Mesendoderm (in vitro differentiated cells): ENCODE measurements at regions not wholly inside any gene's neighbourhood (a gene's known extent, or its start where the extent isn't known, plus 50 kb on each side); places are given as distances from the start of the nearest gene placed in this dataset.

Experiments used
- DNase-seq: peaks from one replicate; pipeline ENCODE4 v3.0.0; 2013
- H2AK5ac ChIP-seq: 2 replicates; pipeline ENCODE4 v1.6.1; 2013; ENCODE audit warnings: low read length, inconsistent platforms
- H2BK120ac ChIP-seq: 2 replicates; pipeline ENCODE4 v1.6.1; 2013; ENCODE audit warnings: low read depth, mild to moderate bottlenecking, low read length, moderate library complexity, mixed read lengths
- H2BK15ac ChIP-seq: replicated peaks from 2 replicates; pipeline ENCODE4 v1.6.1; 2013; ENCODE audit warnings: low read depth, mild to moderate bottlenecking, moderate library complexity
- H2BK5ac ChIP-seq: 2 replicates; pipeline ENCODE4 v1.6.1; 2013; ENCODE audit warnings: low read length, inconsistent platforms
- H3K18ac ChIP-seq: 2 replicates; pipeline ENCODE4 v1.6.1; 2013; ENCODE audit warnings: mild to moderate bottlenecking, low read length, mixed read lengths
- H3K23ac ChIP-seq: one replicate; pipeline ENCODE4 v1.6.1; 2013; ENCODE audit warnings: low read length
- H3K27ac ChIP-seq: 2 replicates; pipeline ENCODE4 v1.5.1; 2013; ENCODE audit warnings: low read depth, mild to moderate bottlenecking, inconsistent platforms, low read length, moderate library complexity
- H3K27me3 ChIP-seq: 2 replicates; pipeline ENCODE4 v1.6.1; 2013; ENCODE audit warnings: low read length, control low read depth, mild to moderate bottlenecking, inconsistent platforms; ENCODE audit not compliant: insufficient read depth, poor library complexity
- H3K36me3 ChIP-seq: 2 replicates; pipeline ENCODE4 v1.6.1; 2013; ENCODE audit warnings: low read length, inconsistent platforms; ENCODE audit not compliant: control insufficient read depth, insufficient read depth
- H3K4ac ChIP-seq: one replicate; pipeline ENCODE4 v1.6.1; 2013; ENCODE audit warnings: low read depth, mild to moderate bottlenecking, low read length, moderate library complexity
- H3K4me1 ChIP-seq: 2 replicates; pipeline ENCODE4 v1.6.1; 2013; ENCODE audit warnings: low read depth, low read length, inconsistent platforms; ENCODE audit not compliant: control insufficient read depth
- H3K4me2 ChIP-seq: 2 replicates; pipeline ENCODE4 v1.6.1; 2013; ENCODE audit warnings: low read length
- H3K4me3 ChIP-seq: 2 replicates; pipeline ENCODE4 v1.5.1; 2013; ENCODE audit warnings: mild to moderate bottlenecking, low read length
- H3K56ac ChIP-seq: one replicate; pipeline ENCODE4 v1.6.1; 2013; ENCODE audit warnings: low read length
- H3K79me1 ChIP-seq: 2 replicates; pipeline ENCODE4 v1.6.1; 2013; ENCODE audit warnings: low read length, inconsistent platforms
- H3K79me2 ChIP-seq: 2 replicates; pipeline ENCODE4 v1.6.1; 2013; ENCODE audit warnings: mild to moderate bottlenecking, low read length; ENCODE audit not compliant: control insufficient read depth, insufficient read depth
- H3K9ac ChIP-seq: 2 replicates; pipeline ENCODE4 v1.6.1; 2013; ENCODE audit warnings: low read length, inconsistent platforms
- H4K5ac ChIP-seq: one replicate; pipeline ENCODE4 v1.6.1; 2013; ENCODE audit warnings: low read length
- H4K8ac ChIP-seq: one replicate; pipeline ENCODE4 v1.6.1; 2013; ENCODE audit warnings: low read depth, mild to moderate bottlenecking, control low read depth, low read length, moderate library complexity
- WGBS: extraction: QIAGEN DNeasy Blood & Tissue Kit; methylation state at CpG from one replicate; pipeline ENCODE4 v1.1.7; 2013; ENCODE audit warnings: low lambda C conversion rate, missing lambda C conversion rate; ENCODE audit not compliant: insufficient coverage; ENCODE audit errors: extremely low coverage; 5-methylcytosine and 5-hydroxymethylcytosine counted together

GRCh38 chrX:11039926-11040325 is 71.2 kb upstream of the HCCS start:
- Histone ChIP-seq H3K23ac (no peak overlapping the region), H3K27ac (no peak overlapping the region), H3K18ac (no peak overlapping the region), H3K9ac (no peak overlapping the region), H3K4ac (no peak overlapping the region), H3K79me2 (no peaks in the 10 kb centered on the region), H3K79me1 (no peaks in the 10 kb centered on the region), H3K36me3 (no peaks in the 10 kb centered on the region), H3K4me3 (no peak overlapping the region), H2BK15ac (no peak overlapping the region), H2BK120ac (no peak overlapping the region), H2BK5ac (no peak overlapping the region), H4K8ac (no peak overlapping the region), H3K27me3 (no peaks in the 10 kb centered on the region), H2AK5ac (no peak overlapping the region), H3K56ac (no peak overlapping the region), H3K4me2 (no peak overlapping the region), H4K5ac (no peak overlapping the region), H3K4me1 (no peaks in the 10 kb centered on the region)
- DNase-seq: no peak
- no CpG with 5 or more reads among the region's 1 CpG for WGBS

GRCh38 chrX:11040405-11040804 is 70.7 kb upstream of the HCCS start:
- WGBS: no CpG with 5 or more reads among the region's 1 CpG
- no peaks in the 10 kb centered on the region for H3K27me3 ChIP-seq

DNA sequence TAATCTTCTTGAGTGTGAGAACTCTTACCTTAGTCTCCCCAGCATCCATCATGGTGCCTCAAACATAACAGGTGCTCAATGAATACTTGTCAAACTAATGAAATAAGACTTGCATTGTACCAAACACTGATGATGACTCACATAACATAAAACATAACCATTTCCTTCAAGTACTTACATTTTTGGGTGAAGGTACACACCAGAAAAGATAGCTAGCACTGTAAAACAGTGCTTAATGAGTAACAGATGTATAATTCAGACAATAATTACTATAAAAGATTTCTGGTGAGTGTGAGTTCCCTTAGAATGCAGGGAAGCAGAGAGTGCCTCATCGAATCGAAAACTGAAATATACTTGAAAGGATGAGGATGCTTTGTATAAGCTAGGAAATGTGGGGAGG is 70.1 kb upstream of the HCCS start:
- no peak overlapping the region for H4K5ac ChIP-seq
- H3K27ac ChIP-seq: no peak overlapping the region
- H3K4me2 ChIP-seq: no peak overlapping the region
- H2BK120ac ChIP-seq: no peak overlapping the region
- no peak overlapping the region for H2BK15ac ChIP-seq
- H3K79me2 ChIP-seq: no peaks in the 10 kb centered on the region
- H3K18ac ChIP-seq: no peak overlapping the region
- no peaks in the 10 kb centered on the region for H3K79me1 ChIP-seq
- no peaks in the 10 kb centered on the region for H3K27me3 ChIP-seq
- H3K4ac ChIP-seq: no peak overlapping the region
- no CpG with 5 or more reads among the region's 2 CpGs for WGBS
- H3K36me3 ChIP-seq: no peaks in the 10 kb centered on the region
- no peak overlapping the region for H3K23ac ChIP-seq
- no peak overlapping the region for H3K4me3 ChIP-seq
- H3K56ac ChIP-seq: no peak overlapping the region
- H2AK5ac ChIP-seq: no peak overlapping the region
- H3K9ac ChIP-seq: no peak overlapping the region
- no peaks in the 10 kb centered on the region for H3K4me1 ChIP-seq
- DNase-seq: no peak
- H2BK5ac ChIP-seq: no peak overlapping the region
- H4K8ac ChIP-seq: no peak overlapping the region

More at GRCh38 chrX:11040405-11040804, 70.7 kb upstream of the HCCS start:
- Histone ChIP-seq H3K27ac (no peak overlapping the region), H3K79me1 (no peaks in the 10 kb centered on the region), H2BK15ac (no peak overlapping the region), H3K18ac (no peak overlapping the region), H3K4me2 (no peak overlapping the region), H2AK5ac (no peak overlapping the region), H3K36me3 (no peaks in the 10 kb centered on the region), H3K4me3 (no peak overlapping the region), H3K56ac (no peak overlapping the region), H3K9ac (no peak overlapping the region), H3K4me1 (no peaks in the 10 kb centered on the region), H4K8ac (no peak overlapping the region), H3K4ac (no peak overlapping the region), H2BK120ac (no peak overlapping the region), H3K23ac (no peak overlapping the region), H4K5ac (no peak overlapping the region), H2BK5ac (no peak overlapping the region), H3K79me2 (no peaks in the 10 kb centered on the region)
- peak; percentile 13 for DNase-seq

DNA sequence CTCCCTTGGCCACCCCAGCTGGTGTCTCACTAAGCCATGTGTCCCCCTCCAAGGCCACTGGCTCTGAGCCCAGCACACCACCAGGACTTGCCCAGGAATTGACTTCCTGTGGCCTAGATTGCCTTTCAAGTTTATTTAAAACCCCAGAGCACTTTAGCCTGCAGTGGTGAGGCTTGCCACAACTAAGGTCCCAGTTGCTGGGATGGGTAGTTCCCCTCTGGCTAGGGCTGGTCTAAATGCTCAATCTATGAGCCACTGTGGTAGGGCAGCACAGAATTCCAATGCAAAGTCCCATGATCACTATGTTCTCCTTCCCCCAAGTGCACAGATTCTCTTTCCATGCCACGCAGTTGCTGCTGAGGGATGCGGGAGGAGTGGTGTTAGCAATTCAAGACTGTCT is 61.1 kb upstream of the HCCS start:
- Histone ChIP-seq H2BK15ac (no peak overlapping the region), H3K79me1 (no peaks in the 10 kb centered on the region), H3K4me2 (no peak overlapping the region), H4K5ac (no peak overlapping the region), H3K4ac (no peak overlapping the region), H3K27ac (no peak overlapping the region), H2BK5ac (no peak overlapping the region), H3K4me1 (no peaks in the 10 kb centered on the region), H4K8ac (no peak overlapping the region), H3K23ac (no peak overlapping the region), H3K18ac (no peak overlapping the region), H3K9ac (no peak overlapping the region), H3K4me3 (no peak overlapping the region), H3K27me3 (no peaks in the 10 kb centered on the region), H3K79me2 (no peaks in the 10 kb centered on the region), H3K36me3 (no peaks in the 10 kb centered on the region), H3K56ac (no peak overlapping the region), H2AK5ac (no peak overlapping the region), H2BK120ac (no peak overlapping the region)
- whole genome bisulfite sequencing: no CpG with 5 or more reads among the region's 2 CpGs
- no peak for DNase-seq

GRCh38 chrX:11053351-11053750 is 57.8 kb upstream of the HCCS start:
- Histone ChIP-seq H2BK5ac (no peak overlapping the region), H3K4me3 (no peak overlapping the region), H3K4me2 (no peak overlapping the region), H3K27ac (no peak overlapping the region), H4K5ac (no peak overlapping the region), H2BK15ac (no peak overlapping the region), H4K8ac (no peak overlapping the region), H3K18ac (no peak overlapping the region), H3K27me3 (no peaks in the 10 kb centered on the region), H3K56ac (no peak overlapping the region), H3K9ac (no peak overlapping the region), H3K79me2 (no peaks in the 10 kb centered on the region), H2BK120ac (no peak overlapping the region), H3K79me1 (no peaks in the 10 kb centered on the region), H3K4me1 (no peaks in the 10 kb centered on the region), H3K36me3 (no peaks in the 10 kb centered on the region), H3K4ac (no peak overlapping the region), H2AK5ac (no peak overlapping the region), H3K23ac (no peak overlapping the region)
- no peak for DNase-seq

DNA sequence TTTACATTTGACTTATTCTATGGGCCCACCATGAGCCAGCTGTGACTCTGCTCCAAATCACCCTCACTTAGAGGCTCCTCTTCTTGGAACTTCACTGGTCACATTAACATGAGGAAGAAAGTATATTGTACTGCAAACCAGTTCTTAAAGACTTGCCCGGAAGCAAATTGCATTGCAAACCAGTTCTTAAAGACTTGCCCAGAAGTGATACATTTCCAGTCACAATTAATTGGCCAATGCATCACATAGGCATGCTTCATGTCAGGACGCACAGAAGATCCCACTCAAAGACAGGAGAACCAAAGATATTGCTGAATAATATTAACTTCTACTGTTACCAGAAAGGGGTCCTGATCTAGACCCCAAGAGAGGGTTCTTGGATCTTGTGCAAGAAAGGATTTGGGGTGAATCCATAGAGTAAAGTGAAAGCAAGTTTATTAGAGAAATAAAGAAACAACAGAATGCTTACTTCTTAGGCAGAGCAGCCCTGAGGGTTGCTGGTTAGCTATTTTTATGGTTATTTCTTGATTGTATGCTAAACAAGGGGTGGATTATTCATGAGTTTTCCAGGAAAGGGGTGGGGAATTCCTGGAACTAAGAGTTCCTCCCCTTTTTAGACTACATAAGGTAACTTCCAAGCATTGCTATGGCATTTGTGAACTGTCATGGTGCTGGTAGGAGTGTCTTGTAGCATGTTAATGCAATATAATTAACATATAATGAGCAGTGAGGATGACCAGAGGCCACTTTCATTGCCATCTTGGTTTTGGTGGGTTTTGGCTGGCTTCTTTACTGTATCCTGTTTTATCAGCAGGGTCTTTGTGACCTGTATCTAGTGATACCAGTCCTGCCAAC is 54.6 kb upstream of the HCCS start:
- no peak overlapping the region for H3K27ac ChIP-seq
- no peak overlapping the region for H3K4ac ChIP-seq
- no peaks in the 10 kb centered on the region for H3K79me2 ChIP-seq
- no peak overlapping the region for H2BK5ac ChIP-seq
- no peak overlapping the region for H2AK5ac ChIP-seq
- H3K18ac ChIP-seq: no peak overlapping the region
- no peak overlapping the region for H4K5ac ChIP-seq
- no peak overlapping the region for H2BK120ac ChIP-seq
- no peaks in the 10 kb centered on the region for H3K27me3 ChIP-seq
- H3K9ac ChIP-seq: no peak overlapping the region
- no peak overlapping the region for H3K56ac ChIP-seq
- no CpG with 5 or more reads among the region's 2 CpGs for WGBS
- no peaks in the 10 kb centered on the region for H3K36me3 ChIP-seq
- H3K23ac ChIP-seq: no peak overlapping the region
- no peak overlapping the region for H3K4me3 ChIP-seq
- H2BK15ac ChIP-seq: no peak overlapping the region
- no peaks in the 10 kb centered on the region for H3K79me1 ChIP-seq
- H3K4me1 ChIP-seq: no peaks in the 10 kb centered on the region
- H3K4me2 ChIP-seq: no peak overlapping the region
- H4K8ac ChIP-seq: no peak overlapping the region
- no peak for DNase-seq
